NT2/D1 (cell line): ENCODE measurements at regions not wholly inside any gene's neighbourhood (a gene's known extent, or its start where the extent isn't known, plus 50 kb on each side); places are given as distances from the start of the nearest gene placed in this dataset.
"Not testable (repeated sequence)": the region's sequence is repeated elsewhere in the genome, so short reads cannot be mapped to it uniquely, and the experiment has no call there.

Source experiments
- SUZ12 ChIP-seq: IDR thresholded peaks from 2 replicates; pipeline ENCODE4 v1.6.1; 2011; ENCODE audit not compliant: insufficient read length, insufficient read depth; ENCODE audit errors: extremely low read depth
- YY1 ChIP-seq: IDR thresholded peaks from 2 replicates; pipeline ENCODE4 v1.6.1; 2011; ENCODE audit not compliant: insufficient read length, insufficient read depth

GRCh38 chr2:167328808-167329207 lies 440.5 kb downstream of the XIRP2 start:
- TF ChIP-seq SUZ12, YY1: not testable (repeated sequence)
